ENCODE measurements at regions not wholly inside any gene's neighbourhood (a gene's known extent, or its start where the extent isn't known, plus 50 kb on each side); places are given as distances from the start of the nearest gene placed in this dataset.

GRCh38 chr19:28210886-28211285 lies 1002.1 kb downstream of the UQCRFS1 start:
- intact Hi-C loops (cut with DNase I, micrococcal nuclease) = no loop called here
- Mint-ChIP-seq H3K4me3 (no peak overlapping the region), H3K9me3 (ENCODE audit: low read depth) (peaks cover 2% of the 10 kb centered on the region), H3K27ac (no peak overlapping the region), H3K27me3 (no peaks in the 10 kb centered on the region), H3K4me1 (no peaks in the 10 kb centered on the region), H3K36me3 (ENCODE audit: low read depth) (no peaks in the 10 kb centered on the region)
- ChIA-PET CTCF (interaction anchor here (0.5 kb wide), 1 partner anchor 385 kb away, joined by 4 read pairs; no protein-coding TSS in a partner anchor), POLR2A (no interaction called here)
- DNase-seq (no peak), ATAC-seq (no peak)

- POLR2A ChIA-PET = no interaction called here
- H3K27me3 Mint-ChIP-seq = no peaks in the 10 kb centered on the region
- no peaks in the 10 kb centered on the region for H3K4me1 Mint-ChIP-seq
- H3K9me3 Mint-ChIP-seq (ENCODE audit: low read depth) = peaks cover 7% of the 10 kb centered on the region
- DNase-seq = no peak
- H3K4me3 Mint-ChIP-seq = no peak overlapping the region
- intact Hi-C loops (cut with DNase I, micrococcal nuclease) = no loop called here
- H3K27ac Mint-ChIP-seq = no peak overlapping the region
- CTCF ChIA-PET = no interaction called here
- no peak for ATAC-seq
- H3K36me3 Mint-ChIP-seq (ENCODE audit: low read depth) = no peaks in the 10 kb centered on the region
These were observed 1004.2 kb downstream of the UQCRFS1 start for GRCh38 chr19:28208745-28209144.

- ChIA-PET CTCF (no interaction called here), POLR2A (no interaction called here)
- DNase-seq (no peak), ATAC-seq (no peak)
- no peak overlapping the region for H3K27ac Mint-ChIP-seq
- no peaks in the 10 kb centered on the region for H3K4me1 Mint-ChIP-seq
- H3K27me3 Mint-ChIP-seq = no peaks in the 10 kb centered on the region
- intact Hi-C loops (cut with DNase I, micrococcal nuclease) = no loop called here
- H3K4me3 Mint-ChIP-seq = no peak overlapping the region
- peaks cover 10% of the 10 kb centered on the region for H3K9me3 Mint-ChIP-seq (ENCODE audit: low read depth)
- H3K36me3 Mint-ChIP-seq (ENCODE audit: low read depth) = no peaks in the 10 kb centered on the region
These were observed 1005.7 kb downstream of the UQCRFS1 start for GRCh38 chr19:28207244-28207643.

- H3K4me1 Mint-ChIP-seq = no peaks in the 10 kb centered on the region
- DNase-seq (no peak), ATAC-seq (no peak)
- ChIA-PET POLR2A (no interaction called here), CTCF (no interaction called here)
- H3K4me3 Mint-ChIP-seq = no peak overlapping the region
- H3K27ac Mint-ChIP-seq = no peak overlapping the region
- no peaks in the 10 kb centered on the region for H3K36me3 Mint-ChIP-seq (ENCODE audit: low read depth)
- intact Hi-C loops (cut with DNase I, micrococcal nuclease) = no loop called here
- H3K9me3 Mint-ChIP-seq (ENCODE audit: low read depth) = peaks cover 18% of the 10 kb centered on the region
- H3K27me3 Mint-ChIP-seq = no peaks in the 10 kb centered on the region
These were observed 1011.4 kb downstream of the UQCRFS1 start for GRCh38 chr19:28201462-28201943.

- ChIA-PET POLR2A (no interaction called here), CTCF (no interaction called here)
- no peak for DNase-seq
- H3K27ac Mint-ChIP-seq = no peak overlapping the region
- H3K27me3 Mint-ChIP-seq = no peaks in the 10 kb centered on the region
- no peak for ATAC-seq
- no peaks in the 10 kb centered on the region for H3K4me1 Mint-ChIP-seq
- H3K9me3 Mint-ChIP-seq (ENCODE audit: low read depth) = peaks cover 16% of the 10 kb centered on the region
- H3K36me3 Mint-ChIP-seq (ENCODE audit: low read depth) = no peaks in the 10 kb centered on the region
- H3K4me3 Mint-ChIP-seq = no peak overlapping the region
- intact Hi-C loops (cut with DNase I, micrococcal nuclease) = no loop called here
These were observed 1013.6 kb downstream of the UQCRFS1 start for GRCh38 chr19:28199323-28199722.

GRCh38 chr19:28196961-28197360 lies 1016.0 kb downstream of the UQCRFS1 start:
- Mint-ChIP-seq H3K27me3 (no peaks in the 10 kb centered on the region), H3K4me3 (no peak overlapping the region), H3K27ac (no peak overlapping the region), H3K9me3 (ENCODE audit: low read depth) (peaks cover 8% of the 10 kb centered on the region), H3K4me1 (no peaks in the 10 kb centered on the region), H3K36me3 (ENCODE audit: low read depth) (no peaks in the 10 kb centered on the region)
- ATAC-seq (no peak), DNase-seq (no peak)
- CTCF ChIA-PET = no interaction called here
- intact Hi-C loops (cut with DNase I, micrococcal nuclease) = no loop called here
- POLR2A ChIA-PET = no interaction called here

- no peaks in the 10 kb centered on the region for H3K27me3 Mint-ChIP-seq
- ATAC-seq (no peak), DNase-seq (no peak)
These were observed 1016.9 kb downstream of the UQCRFS1 start for GRCh38 chr19:28196101-28196500.

GRCh38 chr19:28185646-28186045 lies 1027.3 kb downstream of the UQCRFS1 start:
- Mint-ChIP-seq H3K27me3 (no peaks in the 10 kb centered on the region), H3K9me3 (ENCODE audit: low read depth) (peaks cover 8% of the 10 kb centered on the region), H3K4me3 (no peak overlapping the region), H3K27ac (no peak overlapping the region), H3K36me3 (ENCODE audit: low read depth) (no peaks in the 10 kb centered on the region), H3K4me1 (no peaks in the 10 kb centered on the region)
- intact Hi-C loops (cut with DNase I, micrococcal nuclease) = no loop called here
- ChIA-PET CTCF (no interaction called here), POLR2A (no interaction called here)
- ATAC-seq (no peak), DNase-seq (no peak)

More at GRCh38 chr19:28196101-28196500, 1016.9 kb downstream of the UQCRFS1 start:
- Mint-ChIP-seq H3K4me1 (no peaks in the 10 kb centered on the region), H3K27ac (no peak overlapping the region), H3K9me3 (ENCODE audit: low read depth) (peaks cover 8% of the 10 kb centered on the region), H3K4me3 (no peak overlapping the region), H3K36me3 (ENCODE audit: low read depth) (no peaks in the 10 kb centered on the region)
- POLR2A ChIA-PET = no interaction called here
- intact Hi-C loops (cut with DNase I, micrococcal nuclease) = no loop called here
- CTCF ChIA-PET = no interaction called here

GRCh38 chr19:28184997-28185396 lies 1028.0 kb downstream of the UQCRFS1 start:
- ChIA-PET CTCF (no interaction called here), POLR2A (no interaction called here)
- H3K9me3 Mint-ChIP-seq (ENCODE audit: low read depth) = peaks cover 8% of the 10 kb centered on the region

GRCh38 chr19:28176193-28176592 lies 1036.8 kb downstream of the UQCRFS1 start:
- H3K9me3 Mint-ChIP-seq (ENCODE audit: low read depth) = peaks cover 18% of the 10 kb centered on the region
- no peak overlapping the region for H3K4me3 Mint-ChIP-seq
- no peaks in the 10 kb centered on the region for H3K36me3 Mint-ChIP-seq (ENCODE audit: low read depth)
- CTCF ChIA-PET = no interaction called here
- intact Hi-C loops (cut with DNase I, micrococcal nuclease) = no loop called here
- ATAC-seq = no peak
- H3K27ac Mint-ChIP-seq = no peak overlapping the region
- DNase-seq = no peak
- no peaks in the 10 kb centered on the region for H3K27me3 Mint-ChIP-seq
- POLR2A ChIA-PET = no interaction called here
- H3K4me1 Mint-ChIP-seq = no peaks in the 10 kb centered on the region

More at GRCh38 chr19:28184997-28185396, 1028.0 kb downstream of the UQCRFS1 start:
- intact Hi-C loops (cut with DNase I, micrococcal nuclease) = no loop called here
- Mint-ChIP-seq H3K27me3 (no peaks in the 10 kb centered on the region), H3K36me3 (ENCODE audit: low read depth) (no peaks in the 10 kb centered on the region), H3K4me1 (no peaks in the 10 kb centered on the region), H3K4me3 (no peak overlapping the region), H3K27ac (no peak overlapping the region)
- no peak for ATAC-seq
- no peak for DNase-seq

GRCh38 chr19:28171983-28172382 lies 1041.0 kb downstream of the UQCRFS1 start:
- H3K9me3 Mint-ChIP-seq (ENCODE audit: low read depth) = peaks cover 12% of the 10 kb centered on the region
- intact Hi-C loops (cut with DNase I, micrococcal nuclease) = no loop called here
- no peaks in the 10 kb centered on the region for H3K4me1 Mint-ChIP-seq
- H3K4me3 Mint-ChIP-seq = no peak overlapping the region
- H3K27ac Mint-ChIP-seq = no peak overlapping the region
- ATAC-seq (no peak), DNase-seq (no peak)
- no peaks in the 10 kb centered on the region for H3K27me3 Mint-ChIP-seq
- CTCF ChIA-PET = interaction anchor here (1.1 kb wide), 1 partner anchor 130 kb away, joined by 3 read pairs; no protein-coding TSS in a partner anchor
- POLR2A ChIA-PET = no interaction called here
- H3K36me3 Mint-ChIP-seq (ENCODE audit: low read depth) = no peaks in the 10 kb centered on the region

GRCh38 chr19:28170066-28170465 lies 1042.9 kb downstream of the UQCRFS1 start:
- Mint-ChIP-seq H3K27ac (no peak overlapping the region), H3K4me3 (no peak overlapping the region), H3K9me3 (ENCODE audit: low read depth) (peaks cover 4% of the 10 kb centered on the region), H3K27me3 (no peaks in the 10 kb centered on the region), H3K4me1 (no peaks in the 10 kb centered on the region), H3K36me3 (ENCODE audit: low read depth) (no peaks in the 10 kb centered on the region)
- ATAC-seq (no peak), DNase-seq (no peak)
- POLR2A ChIA-PET = no interaction called here
- CTCF ChIA-PET = no interaction called here
- intact Hi-C loops (cut with DNase I, micrococcal nuclease) = no loop called here
